22Rv1 (cell line): ENCODE measurements at regions not wholly inside any gene's neighbourhood (a gene's known extent, or its start where the extent isn't known, plus 50 kb on each side); places are given as distances from the start of the nearest gene placed in this dataset.

ENCODE experiments used
- H3K27ac ChIP-seq: fragments of 450-650 bp; 2 replicates; pipeline ENCODE4 v1.5.1; 2017
- ZFX ChIP-seq: fragments of 450-650 bp; IDR thresholded peaks from 2 replicates; pipeline ENCODE4 v1.6.1; 2017; ENCODE audit warnings: antibody characterized with exemption, borderline replicate concordance
- TF ChIP-seq, protein P1 (sequence below): fragments of 450-650 bp; IDR thresholded peaks from 2 replicates; pipeline ENCODE4 v1.5.1; 2017; ENCODE audit warnings: mild to moderate bottlenecking

DNA sequence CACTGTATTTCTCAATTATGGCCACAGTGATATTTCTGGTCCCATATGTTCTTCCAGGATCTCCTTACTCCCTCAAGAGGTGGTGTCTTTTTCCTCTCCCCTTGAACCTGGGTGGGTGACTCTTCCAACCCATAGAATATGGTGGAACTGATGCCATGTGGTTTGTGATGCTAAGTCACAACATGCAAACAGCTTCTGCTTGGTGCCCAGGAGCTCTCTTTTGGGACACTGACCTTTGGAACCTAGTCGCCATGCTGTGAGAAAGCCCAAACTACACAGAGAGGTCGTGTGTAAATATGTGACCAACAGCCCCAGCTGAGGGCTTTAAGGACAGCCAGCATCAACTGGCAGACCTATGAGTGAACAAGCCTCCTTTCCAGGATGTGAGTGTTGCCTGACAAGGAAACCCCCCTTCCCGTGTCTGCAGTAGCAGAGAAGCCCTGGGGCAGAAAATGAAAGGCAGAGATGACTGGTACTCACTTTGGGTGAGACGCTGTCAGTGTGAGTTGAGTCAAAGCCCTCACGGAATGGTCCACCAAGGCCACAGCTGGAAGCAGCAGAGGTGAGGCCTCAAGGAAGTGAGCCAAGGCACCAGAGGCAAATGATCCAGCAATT is 223.4 kb downstream of the BCOR start:
- TF ChIP-seq, protein P1, sequence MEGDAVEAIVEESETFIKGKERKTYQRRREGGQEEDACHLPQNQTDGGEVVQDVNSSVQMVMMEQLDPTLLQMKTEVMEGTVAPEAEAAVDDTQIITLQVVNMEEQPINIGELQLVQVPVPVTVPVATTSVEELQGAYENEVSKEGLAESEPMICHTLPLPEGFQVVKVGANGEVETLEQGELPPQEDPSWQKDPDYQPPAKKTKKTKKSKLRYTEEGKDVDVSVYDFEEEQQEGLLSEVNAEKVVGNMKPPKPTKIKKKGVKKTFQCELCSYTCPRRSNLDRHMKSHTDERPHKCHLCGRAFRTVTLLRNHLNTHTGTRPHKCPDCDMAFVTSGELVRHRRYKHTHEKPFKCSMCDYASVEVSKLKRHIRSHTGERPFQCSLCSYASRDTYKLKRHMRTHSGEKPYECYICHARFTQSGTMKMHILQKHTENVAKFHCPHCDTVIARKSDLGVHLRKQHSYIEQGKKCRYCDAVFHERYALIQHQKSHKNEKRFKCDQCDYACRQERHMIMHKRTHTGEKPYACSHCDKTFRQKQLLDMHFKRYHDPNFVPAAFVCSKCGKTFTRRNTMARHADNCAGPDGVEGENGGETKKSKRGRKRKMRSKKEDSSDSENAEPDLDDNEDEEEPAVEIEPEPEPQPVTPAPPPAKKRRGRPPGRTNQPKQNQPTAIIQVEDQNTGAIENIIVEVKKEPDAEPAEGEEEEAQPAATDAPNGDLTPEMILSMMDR = no peak
- TF ChIP-seq ZFX = no peak
- no peak overlapping the region for H3K27ac ChIP-seq

DNA sequence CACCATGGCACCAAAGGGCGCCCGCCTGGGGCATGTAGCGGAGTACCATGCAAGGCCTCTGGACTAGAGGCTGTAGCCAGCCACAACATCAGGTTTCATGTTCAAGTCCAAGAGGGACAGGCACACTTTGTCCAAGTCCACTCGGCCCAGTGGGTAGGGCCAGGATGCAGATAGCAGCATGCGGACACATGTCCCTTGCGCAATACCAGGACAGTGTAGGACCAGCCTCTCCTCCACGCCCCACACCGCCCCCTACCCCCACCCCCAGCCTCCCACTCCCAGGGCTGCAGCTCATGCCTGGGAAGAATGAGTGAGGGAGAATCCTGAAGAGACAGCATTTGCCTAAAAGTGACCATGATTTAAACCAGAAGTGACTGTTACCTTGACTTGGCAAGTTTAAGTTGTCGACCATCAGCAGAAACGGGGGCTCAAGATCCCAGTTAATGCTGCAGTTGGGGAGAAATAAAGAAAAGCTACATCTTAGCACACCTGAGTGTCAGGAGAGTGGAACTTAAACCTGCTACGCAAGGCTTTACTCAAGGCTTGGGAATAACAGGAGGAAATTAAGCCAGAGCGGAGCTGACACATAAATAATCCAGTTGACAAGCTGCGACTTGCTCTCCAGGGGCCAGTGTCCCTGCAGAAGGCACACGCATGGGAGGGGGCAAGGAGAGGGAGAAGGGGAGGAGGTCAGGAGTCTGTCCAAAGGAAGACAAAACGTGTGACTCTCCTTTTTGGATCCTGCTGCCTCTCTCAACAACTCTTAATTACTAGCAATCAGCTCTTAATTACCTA is 221.7 kb downstream of the BCOR start:
- no peak overlapping the region for H3K27ac ChIP-seq
- TF ChIP-seq ZFX = no peak
- TF ChIP-seq, protein P1 = no peak

DNA sequence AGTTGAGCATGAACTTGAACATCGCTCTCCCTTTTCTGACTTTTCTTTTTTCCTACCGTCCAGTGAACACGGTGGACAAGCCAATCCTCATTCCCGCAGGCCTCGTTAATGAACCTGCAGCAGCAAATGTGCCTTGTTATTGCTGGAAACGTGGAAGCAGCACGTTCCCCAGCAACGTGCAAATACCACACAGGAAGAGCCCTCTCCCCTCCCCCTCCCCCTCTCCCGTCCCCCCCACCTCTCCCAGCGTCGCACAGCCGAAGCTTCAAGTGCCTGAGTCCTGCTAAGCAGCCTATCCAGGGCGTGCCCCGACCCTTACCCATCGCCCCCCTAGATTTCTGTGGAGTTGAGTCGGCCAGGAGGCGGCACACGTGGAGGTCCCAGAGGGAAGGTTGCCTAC is 219.9 kb downstream of the BCOR start:
- no peak overlapping the region for H3K27ac ChIP-seq
- TF ChIP-seq, protein P1 = no peak
- TF ChIP-seq ZFX = no peak

DNA sequence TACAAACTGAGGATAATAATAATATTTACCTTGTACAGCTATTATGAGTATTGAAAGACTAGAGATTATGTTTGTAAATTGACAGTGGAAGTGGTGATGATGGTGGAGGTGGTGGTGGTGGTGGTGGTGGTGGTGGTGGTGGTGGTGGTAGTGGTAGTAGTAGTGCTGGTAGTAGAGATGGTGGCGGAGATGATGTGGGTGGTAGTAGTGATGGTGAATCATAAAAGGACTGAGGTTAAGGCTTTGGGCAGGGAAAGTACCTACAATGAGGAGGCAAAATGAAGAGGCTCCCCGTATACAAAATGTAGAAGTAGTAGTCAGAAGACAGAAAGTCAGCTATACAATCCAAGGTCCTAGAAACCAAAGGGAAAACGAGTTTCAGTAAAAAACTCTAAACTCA is 214.1 kb downstream of the BCOR start:
- TF ChIP-seq, protein P1 = no peak
- TF ChIP-seq ZFX = no peak
- no peak overlapping the region for H3K27ac ChIP-seq

DNA sequence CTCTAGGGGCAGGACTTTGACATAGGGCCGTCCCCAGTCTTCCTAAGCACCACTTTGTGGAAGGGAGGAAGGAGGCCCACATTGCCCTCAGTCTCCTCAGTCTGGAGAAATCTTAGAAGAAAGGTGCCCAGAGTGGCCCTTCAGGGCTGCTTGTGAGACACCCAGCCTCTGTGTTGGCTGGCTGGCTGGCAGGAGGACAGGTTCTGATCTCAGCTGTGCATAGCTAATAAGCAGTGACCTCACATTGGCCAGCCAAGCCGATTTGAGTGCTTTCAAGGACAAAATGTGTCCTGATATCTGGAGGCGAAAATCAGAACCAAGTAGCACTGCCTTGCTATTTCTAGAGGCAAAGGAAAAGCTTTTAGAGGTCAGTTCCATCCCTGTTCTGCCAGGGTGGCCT is 211.5 kb downstream of the BCOR start:
- H3K27ac ChIP-seq = no peak overlapping the region
- TF ChIP-seq ZFX = no peak
- TF ChIP-seq, protein P1 = no peak

DNA sequence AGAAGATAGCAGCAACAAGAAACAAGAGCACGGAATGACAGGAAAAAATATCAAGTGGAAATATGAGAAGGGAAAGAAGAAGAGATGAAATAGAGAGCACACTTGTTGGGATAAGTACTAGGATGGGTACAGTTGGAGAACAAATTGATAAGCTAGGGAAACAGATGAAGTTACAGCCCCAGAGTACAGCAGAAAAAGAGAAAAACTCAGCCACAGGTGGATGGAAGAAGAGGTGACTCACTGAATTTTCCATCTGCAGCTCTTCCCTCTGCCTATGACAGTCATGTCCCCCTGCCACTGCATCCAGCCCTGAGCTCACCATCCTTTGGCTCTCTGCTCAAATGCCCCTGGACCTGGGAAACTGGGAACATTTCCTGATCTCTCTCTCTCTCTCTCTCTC is 209.0 kb downstream of the BCOR start:
- H3K27ac ChIP-seq = no peak overlapping the region
- TF ChIP-seq ZFX = no peak
- TF ChIP-seq, protein P1 = no peak

DNA sequence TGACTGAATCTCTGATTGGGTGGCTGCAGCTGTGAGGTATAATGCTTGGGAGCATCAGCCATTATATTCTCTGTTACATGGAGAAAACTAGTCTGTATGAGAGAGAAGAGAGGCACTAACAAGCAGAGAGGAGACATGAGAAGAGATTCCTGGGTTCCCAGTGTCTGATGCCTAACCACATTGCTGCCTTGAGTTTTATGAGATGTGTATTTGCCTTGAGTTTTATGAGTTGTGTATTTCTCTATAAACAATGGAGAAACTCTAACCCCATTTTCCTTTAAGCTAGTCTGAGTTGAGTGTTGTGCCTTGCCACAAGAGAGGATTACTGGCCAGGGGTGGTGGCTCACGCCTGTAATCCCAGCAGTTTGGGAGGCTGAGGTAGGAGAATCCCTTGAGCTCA is 208.1 kb downstream of the BCOR start:
- H3K27ac ChIP-seq = no peak overlapping the region
- TF ChIP-seq, protein P1 = no peak
- TF ChIP-seq ZFX = no peak
